Activated CD4-positive, alpha-beta T cell treated with anti-CD3 and anti-CD28 coated beads for 24 hours (primary cell): ENCODE measurements at regions not wholly inside any gene's neighbourhood (a gene's known extent, or its start where the extent isn't known, plus 50 kb on each side); places are given as distances from the start of the nearest gene placed in this dataset.

Experiments used
- DNase-seq, 2 donors: peaks; one replicate each; pipeline ENCODE4 v3.0.0-alpha.2; 2020; ENCODE audit warnings: low read depth in 2 of 2

DNA sequence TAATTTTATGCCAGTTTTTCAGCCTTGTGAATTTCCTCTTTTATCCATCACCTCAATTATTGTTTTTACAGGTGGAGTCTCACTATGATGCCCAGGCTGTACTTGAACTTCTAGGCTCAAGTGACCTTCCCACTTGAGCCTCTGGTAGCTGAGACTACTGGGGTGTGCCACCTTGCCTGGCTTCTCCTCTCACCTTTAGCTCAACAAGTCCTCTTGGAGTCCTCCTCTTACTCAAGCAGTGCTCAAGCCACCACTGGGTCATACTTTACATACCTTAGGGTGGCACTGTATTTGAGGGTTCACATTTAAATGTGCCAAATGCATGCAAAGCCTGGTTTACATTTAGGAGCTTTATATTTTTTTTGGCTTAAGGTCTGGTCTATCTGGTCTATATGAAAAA is 350.1 kb upstream of the MCTP2 start:
- DNase-seq, result no peak

GRCh38 chr15:93880358-93880757 is 351.0 kb upstream of the MCTP2 start:
- no peak for DNase-seq

- no peak for DNase-seq
Measured at GRCh38 chr15:93870583-93870982, 360.8 kb upstream of the MCTP2 start.

GRCh38 chr15:93866948-93867347 is 364.4 kb upstream of the MCTP2 start:
- DNase-seq, result no peak

GRCh38 chr15:93866476-93866875 is 364.9 kb upstream of the MCTP2 start:
- no peak for DNase-seq

GRCh38 chr15:93865586-93865985 is 365.8 kb upstream of the MCTP2 start:
- no peak for DNase-seq

DNA sequence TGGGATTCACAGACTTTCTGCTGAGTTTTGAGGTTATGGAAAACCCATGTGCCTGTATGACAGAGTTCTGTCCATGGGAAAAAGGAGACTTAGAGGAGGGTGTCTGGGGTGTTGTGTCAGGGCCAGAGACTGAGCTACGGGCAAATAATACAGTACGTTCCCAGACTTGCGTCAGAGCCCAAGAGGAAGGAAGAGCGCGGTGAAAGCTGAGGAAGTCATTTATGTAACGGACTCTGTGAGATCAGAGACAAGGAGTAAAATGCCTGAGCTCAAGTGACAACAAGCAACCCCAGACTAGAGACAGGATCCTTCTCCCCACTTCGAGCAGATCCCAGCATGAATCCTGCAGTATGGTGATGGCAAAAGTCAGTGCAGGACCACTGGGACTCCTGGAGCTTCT is 368.6 kb upstream of the MCTP2 start:
- no peak for DNase-seq

DNA sequence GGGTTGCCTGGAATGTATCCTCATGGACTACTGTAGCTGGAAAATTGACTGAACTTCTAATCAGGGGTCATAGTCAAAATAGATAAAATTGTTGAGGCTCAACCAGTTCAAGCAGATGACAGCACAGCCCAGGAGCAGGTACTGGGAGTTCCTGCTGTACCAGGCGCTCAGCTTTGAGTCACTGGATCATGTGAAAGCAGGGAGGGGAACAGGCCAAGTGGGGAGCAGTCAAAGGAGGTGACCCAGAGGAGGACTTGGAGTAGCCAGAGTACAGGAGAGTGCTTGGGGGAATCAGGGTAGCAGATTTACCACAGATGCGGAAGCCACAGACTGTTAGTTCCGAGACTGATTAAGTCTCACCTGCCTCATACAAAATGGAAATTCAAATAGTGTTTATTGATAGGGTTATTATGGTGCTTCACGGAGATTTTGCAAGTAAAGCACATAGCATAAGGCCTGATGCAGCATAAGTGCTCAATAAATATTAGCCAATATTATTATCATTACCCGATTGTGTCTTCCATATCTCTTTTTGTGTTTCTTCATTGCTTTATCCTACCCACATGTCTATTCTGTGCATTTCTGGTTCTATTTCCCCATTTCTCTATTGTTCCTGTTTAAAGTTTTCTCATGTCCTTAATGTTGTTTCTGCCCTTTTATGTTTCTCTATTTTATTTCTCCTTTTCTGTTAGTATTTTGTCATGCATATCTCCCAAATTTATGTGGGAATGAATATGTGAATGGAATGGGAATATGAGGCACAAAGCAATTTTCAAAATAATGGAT is 369.2 kb upstream of the MCTP2 start:
- DNase-seq, result no peak

DNA sequence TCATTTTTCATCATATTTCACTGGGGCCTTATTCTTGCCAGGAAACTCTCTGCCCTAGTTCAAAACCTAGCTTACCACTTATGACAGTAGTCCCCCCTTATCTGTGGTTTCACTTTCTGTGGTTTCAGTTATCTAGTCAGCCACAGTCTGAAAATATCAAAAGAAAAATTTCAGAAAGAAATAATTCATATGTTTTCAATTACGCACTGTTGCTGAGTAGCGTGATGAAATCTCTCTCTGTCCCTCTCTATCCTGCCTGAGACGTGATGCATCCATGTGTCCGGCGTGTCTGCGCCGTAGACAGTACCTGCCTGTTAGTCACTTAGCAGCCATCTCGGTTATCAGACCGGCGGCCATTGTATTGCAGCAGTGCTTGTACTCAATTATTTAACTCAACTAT is 369.9 kb upstream of the MCTP2 start:
- DNase-seq, result no peak

GRCh38 chr15:93860701-93861100 is 370.7 kb upstream of the MCTP2 start:
- no peak for DNase-seq

DNA sequence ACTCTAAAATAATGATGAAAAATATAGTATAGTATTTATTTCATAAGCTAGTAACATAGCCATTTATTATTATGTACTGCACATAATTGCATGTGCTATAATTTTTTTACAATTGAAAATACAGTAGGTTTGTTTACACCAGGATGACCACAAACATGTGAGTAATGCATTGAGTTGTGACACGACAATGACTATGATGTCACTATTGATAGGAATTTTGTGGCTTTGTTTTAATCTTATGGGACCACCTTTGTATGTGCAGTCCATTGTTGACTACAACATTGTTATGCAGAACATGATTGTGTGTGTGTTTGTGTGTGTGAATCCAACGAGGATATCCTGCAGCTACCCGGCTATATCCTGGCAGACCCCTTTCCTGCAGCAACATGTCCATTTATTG is 372.2 kb upstream of the MCTP2 start:
- no peak for DNase-seq

GRCh38 chr15:93855181-93855826 is 376.1 kb upstream of the MCTP2 start:
- DNase-seq, result no peak

GRCh38 chr15:93854088-93854487 is 377.3 kb upstream of the MCTP2 start:
- no peak for DNase-seq

DNA sequence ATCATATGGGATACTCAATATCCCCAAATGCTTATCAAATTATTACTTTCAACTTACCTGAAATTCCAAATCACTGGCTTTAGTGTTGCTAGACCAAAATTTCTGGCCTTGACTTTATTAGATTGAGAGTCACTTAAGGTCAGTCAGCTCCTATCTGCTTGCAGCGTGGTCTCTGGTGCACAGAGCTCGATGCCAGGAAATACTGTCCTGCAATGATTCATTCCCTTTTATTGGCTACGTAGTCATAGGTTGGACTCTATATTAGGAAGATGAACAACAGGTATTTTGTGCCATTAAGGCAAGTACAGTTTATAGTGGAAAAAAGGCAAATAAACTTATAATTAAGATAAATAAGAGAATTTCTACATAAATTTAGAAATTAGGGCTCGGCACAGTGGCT is 378.6 kb upstream of the MCTP2 start:
- no peak for DNase-seq

DNA sequence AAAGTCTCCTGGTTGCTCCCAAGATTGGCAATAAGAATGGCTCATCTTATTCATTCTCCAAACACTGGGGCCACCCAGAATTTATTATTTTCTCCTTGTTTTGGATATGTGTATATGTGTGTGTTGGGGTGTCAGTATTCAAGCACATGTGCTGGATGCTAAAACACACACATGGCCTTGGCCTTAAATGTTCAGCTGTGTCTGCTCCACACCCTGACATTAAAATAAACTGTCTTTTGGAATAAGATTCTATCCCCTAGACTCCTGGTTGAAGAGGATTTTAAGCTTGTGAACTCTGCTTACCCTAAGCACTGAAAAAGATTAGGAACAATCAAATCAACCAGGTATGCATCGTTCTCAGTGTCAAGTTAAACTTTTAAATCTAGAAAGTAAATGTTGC is 382.9 kb upstream of the MCTP2 start:
- DNase-seq, result no peak

DNA sequence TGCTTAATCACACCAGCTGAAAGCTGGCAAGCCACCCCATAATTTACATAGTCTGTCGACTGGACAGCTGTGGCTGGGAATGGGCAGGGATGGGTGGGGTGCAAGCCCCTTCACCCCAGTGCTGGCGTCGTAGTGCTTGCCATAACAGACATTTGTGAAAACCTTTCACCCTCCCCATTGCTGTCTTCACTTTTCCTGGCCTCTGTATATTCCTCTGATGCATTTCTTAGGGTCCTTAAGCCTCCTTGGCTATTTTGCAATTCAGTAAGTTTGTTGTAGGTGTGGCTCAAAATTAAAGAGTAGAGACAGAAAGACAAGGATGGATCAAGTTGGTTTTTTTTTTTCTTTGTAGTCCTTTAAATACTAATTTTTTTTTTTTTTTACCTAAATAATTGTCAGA is 383.3 kb upstream of the MCTP2 start:
- DNase-seq, result no peak

DNA sequence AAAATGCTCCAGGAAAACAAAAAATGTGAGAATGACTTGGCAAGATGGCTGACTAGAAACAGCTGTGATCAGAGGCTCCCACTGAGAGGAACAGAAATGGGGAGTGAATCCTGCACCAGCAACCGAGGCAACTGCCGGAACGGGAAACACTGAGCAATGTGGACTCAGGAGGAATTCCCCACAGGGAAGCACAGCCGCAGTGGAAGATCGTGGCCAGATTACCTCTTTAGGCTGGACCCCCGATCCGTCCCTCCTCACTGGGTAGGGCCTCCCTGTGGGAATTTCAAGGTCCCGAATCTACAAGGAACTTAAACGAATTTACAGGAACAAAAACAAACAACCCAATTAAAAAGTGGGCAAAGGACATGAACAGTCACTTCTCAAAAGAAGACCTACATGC is 385.2 kb upstream of the MCTP2 start:
- no peak for DNase-seq

DNA sequence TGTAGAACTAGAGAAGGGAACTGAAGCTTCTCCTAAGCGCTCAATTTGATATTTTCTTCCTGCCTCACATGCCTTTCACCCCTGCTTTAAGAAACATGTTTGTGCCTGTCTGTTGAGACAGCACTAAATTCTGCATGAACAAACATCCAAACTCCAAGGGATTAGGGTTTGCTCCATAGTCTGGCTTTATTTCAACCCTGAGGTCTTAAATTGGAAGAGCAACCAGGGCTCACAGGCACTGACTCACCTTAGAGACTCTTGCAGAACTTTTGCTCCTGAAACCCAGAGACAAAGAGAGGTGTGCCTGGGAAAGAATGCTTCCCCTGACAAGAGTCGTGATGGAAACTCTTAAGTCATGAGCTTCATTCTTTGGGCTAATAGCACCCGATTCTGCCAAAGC is 393.9 kb upstream of the MCTP2 start:
- no peak for DNase-seq

GRCh38 chr15:93835344-93835743 is 396.0 kb upstream of the MCTP2 start:
- DNase-seq, result no peak

DNA sequence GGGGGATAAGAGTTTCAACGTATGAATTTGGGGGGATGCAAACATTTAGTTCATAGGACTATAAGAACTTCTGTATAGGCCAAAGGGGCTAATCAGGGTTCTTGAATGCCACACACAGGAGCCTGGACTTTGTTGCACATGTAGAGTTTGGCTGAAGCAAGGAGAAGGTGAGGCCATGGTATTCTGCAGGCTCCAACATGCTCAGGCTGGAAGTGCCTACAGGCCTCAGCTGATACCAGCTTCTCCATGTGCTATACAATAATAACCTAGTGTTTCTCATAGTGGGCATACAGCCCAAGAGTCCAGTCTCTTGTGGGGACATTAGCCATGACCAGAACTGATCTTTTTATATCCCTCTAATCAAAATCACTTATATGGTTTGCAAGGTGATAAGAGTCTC is 399.7 kb upstream of the MCTP2 start:
- no peak for DNase-seq

GRCh38 chr15:93830221-93831080 is 400.9 kb upstream of the MCTP2 start:
- DNase-seq, result no peak

DNA sequence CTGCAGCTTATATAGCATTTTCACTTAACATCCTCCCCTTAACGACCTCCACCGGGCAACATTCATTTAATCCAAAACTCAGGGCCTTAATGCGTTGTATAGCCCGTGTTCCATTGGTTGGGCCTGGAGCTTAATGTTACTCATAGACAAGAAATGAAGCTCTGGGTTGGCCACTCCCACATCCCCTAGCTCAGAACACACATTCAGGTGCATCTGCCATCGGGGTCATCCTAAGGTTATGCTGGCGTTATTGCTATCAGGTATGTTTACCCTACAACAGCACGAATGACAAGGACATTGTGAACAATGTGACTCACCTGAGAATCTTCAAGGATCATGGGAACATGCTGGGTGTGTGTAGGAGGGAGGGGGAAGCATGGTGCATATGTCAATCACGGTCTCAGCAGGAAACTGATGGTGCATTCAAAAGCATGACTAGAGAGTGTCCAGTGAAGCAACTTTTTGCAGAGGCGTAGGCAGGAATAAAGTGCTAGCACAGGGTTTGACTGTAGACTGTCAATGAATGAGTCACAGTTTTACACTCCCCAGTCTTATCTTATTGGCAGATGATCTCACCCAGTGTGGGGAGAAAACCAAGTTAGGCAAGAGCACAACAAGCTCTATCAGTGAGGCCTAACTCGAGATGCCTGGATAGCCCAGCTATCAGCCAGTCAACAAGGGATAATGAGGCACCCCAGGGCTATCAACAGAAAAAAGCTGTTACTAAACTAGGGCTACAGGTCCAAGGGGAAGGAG is 402.1 kb upstream of the MCTP2 start:
- no peak for DNase-seq
